Dendritic cell treated with granulocyte-macrophage colony-stimulating factor and Interleukin-4, amounts not matched to agents 40 ng/mL and 50 ng/mL, for 4 days (primary cell): ENCODE measurements at regions not wholly inside any gene's neighbourhood (a gene's known extent, or its start where the extent isn't known, plus 50 kb on each side); places are given as distances from the start of the nearest gene placed in this dataset.

Experiments used
- H3K27ac Mint-ChIP-seq: one replicate; pipeline ENCODE4 v1.8.0; 2022; ENCODE audit warnings: mild to moderate bottlenecking, mixed read lengths
- H3K27me3 Mint-ChIP-seq: one replicate; pipeline ENCODE4 v1.8.0; 2022; ENCODE audit warnings: mild to moderate bottlenecking, mixed read lengths
- H3K36me3 Mint-ChIP-seq: one replicate; pipeline ENCODE4 v1.8.0; 2022; ENCODE audit warnings: low read depth, mixed read lengths
- H3K4me1 Mint-ChIP-seq: one replicate; pipeline ENCODE4 v1.8.0; 2022; ENCODE audit warnings: low read depth, mixed read lengths
- H3K4me3 Mint-ChIP-seq: one replicate; pipeline ENCODE4 v1.8.0; 2022; ENCODE audit warnings: mild to moderate bottlenecking, moderate library complexity, mixed read lengths
- H3K9me3 Mint-ChIP-seq: one replicate; pipeline ENCODE4 v1.8.0; 2022; ENCODE audit warnings: mixed read lengths
- intact Hi-C: fragments of 100-400 bp; cut with micrococcal nuclease; formaldehyde crosslinking; loops from one replicate; pipeline ENCODE4 v1.15.0; 2022

DNA sequence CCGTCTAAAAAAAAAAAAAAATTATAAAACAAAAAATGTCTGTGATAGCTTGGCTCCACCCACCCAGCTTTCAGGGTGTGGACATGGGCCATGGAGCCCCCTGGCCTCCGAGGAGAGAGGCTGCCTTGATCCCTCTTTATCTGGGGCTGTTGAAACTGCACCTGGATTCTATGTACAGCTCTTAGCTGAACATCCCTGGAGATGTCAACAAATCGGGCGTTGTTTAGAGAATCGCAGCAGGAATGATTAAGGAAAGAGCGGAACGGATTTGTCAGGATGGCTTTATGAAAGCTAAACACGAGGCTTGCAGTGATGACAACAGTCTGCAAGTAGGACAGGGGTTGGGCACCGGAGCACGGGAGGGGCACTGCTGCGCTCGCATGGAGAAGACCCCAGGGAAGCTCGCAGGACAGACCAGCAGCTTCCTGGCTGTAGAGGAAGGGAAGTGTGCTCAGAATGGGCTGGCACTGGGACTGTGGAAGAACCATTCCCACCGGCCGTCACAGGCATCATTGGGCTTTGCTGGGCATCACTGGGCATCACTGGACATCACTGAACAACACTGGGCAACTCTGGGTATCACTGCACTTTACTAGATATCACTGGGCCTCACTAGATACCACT lies 195.8 kb upstream of the FOXF1 start:
- intact Hi-C loops = no loop called here

DNA sequence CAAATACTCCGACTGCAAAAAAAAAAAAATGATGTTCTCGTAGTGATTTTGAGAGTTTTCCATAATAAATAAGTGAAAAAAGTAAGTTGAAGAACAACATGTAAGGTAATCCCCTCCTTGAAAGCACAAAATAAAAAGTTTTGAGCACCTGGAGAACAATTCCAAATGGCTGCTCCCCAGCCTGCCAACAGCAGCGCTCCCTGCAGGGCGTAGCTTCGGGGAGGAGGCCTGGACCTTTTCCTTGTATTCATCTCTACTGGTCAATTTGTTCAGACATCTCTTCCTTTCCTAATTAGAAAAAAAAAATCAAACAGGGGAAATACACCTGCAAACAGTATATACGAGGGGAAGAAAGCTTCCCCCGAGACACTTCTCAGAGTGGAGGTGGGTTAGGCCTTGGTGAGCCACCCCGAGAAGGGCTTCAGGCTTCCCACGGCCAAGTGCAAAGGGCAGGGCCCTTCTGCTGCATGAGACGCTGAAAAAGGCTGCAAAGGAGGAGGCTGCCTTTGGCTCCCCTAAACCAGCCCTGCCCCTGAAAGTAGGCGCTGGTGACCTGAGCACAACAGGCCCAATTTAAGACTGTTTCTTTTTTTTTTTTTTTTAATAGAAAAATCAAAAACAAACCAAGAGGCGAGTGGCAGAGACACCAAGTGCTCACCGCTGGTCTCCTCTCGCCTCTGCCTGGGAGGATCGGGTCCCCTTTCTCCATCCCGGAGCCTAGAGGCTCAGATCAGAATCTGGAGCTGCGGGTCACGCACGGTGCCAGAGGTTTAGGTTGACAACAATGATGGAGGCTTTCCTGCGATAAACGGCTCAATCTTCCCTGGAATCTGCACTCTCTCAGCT lies 193.1 kb upstream of the FOXF1 start:
- Mint-ChIP-seq H3K27me3 (peaks cover 7% of the 10 kb centered on the region), H3K4me3 (no peak overlapping the region), H3K9me3 (no peaks in the 10 kb centered on the region), H3K27ac (no peak overlapping the region), H3K36me3 (no peaks in the 10 kb centered on the region), H3K4me1 (no peaks in the 10 kb centered on the region)
- intact Hi-C loops = no loop called here

More for the DNA sequence above, 195.8 kb upstream of the FOXF1 start:
- Mint-ChIP-seq H3K36me3 (no peaks in the 10 kb centered on the region), H3K27ac (no peak overlapping the region), H3K27me3 (peaks cover 6% of the 10 kb centered on the region), H3K4me3 (no peak overlapping the region), H3K9me3 (no peaks in the 10 kb centered on the region), H3K4me1 (no peaks in the 10 kb centered on the region)

GRCh38 chr16:86317813-86318650 lies 192.3 kb upstream of the FOXF1 start:
- no peaks in the 10 kb centered on the region for H3K4me1 Mint-ChIP-seq
- no peaks in the 10 kb centered on the region for H3K9me3 Mint-ChIP-seq
- intact Hi-C loops = no loop called here
- H3K27me3 Mint-ChIP-seq = peaks cover 10% of the 10 kb centered on the region
- H3K4me3 Mint-ChIP-seq = no peak overlapping the region
- H3K36me3 Mint-ChIP-seq = no peaks in the 10 kb centered on the region
- H3K27ac Mint-ChIP-seq = no peak overlapping the region

DNA sequence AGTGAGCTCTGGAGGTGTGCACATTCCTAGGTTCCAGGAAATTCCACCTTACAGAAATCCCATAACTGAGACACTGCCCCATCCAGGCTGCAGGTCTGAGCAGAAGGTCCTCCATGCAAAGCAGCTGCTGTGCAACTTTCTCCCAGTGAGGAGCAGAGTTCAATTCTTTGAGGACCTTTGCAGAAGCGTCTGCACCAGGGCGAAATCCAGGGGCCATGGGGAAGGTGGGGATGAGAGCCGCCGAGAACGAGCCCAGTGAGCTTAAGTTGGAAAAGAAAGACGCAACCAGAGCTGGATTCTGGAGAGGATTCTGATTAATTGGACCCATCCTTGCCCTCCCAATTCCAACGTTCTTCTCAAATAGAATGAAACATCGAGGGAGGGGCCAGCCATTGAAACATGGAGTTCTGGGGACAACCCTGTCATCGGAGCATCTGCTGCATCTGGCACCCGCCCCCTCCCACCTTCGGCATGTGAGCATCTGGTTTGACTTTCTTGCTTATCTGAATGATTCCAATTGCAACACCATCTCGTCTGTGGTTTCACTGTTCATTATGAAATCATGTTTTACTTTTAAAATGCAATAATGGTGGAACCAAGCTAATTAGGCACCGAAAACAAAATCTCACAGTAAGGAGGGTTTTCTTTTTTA lies 190.6 kb upstream of the FOXF1 start:
- Mint-ChIP-seq H3K27ac (no peak overlapping the region), H3K9me3 (no peaks in the 10 kb centered on the region), H3K4me3 (no peak overlapping the region), H3K4me1 (no peaks in the 10 kb centered on the region), H3K27me3 (peaks cover 9% of the 10 kb centered on the region), H3K36me3 (no peaks in the 10 kb centered on the region)
- intact Hi-C loops = no loop called here

GRCh38 chr16:86320237-86320595 lies 190.1 kb upstream of the FOXF1 start:
- no peaks in the 10 kb centered on the region for H3K9me3 Mint-ChIP-seq
- H3K4me3 Mint-ChIP-seq = no peak overlapping the region
- peaks cover 9% of the 10 kb centered on the region for H3K27me3 Mint-ChIP-seq
- intact Hi-C loops = no loop called here
- no peak overlapping the region for H3K27ac Mint-ChIP-seq
- H3K36me3 Mint-ChIP-seq = no peaks in the 10 kb centered on the region
- no peaks in the 10 kb centered on the region for H3K4me1 Mint-ChIP-seq

DNA sequence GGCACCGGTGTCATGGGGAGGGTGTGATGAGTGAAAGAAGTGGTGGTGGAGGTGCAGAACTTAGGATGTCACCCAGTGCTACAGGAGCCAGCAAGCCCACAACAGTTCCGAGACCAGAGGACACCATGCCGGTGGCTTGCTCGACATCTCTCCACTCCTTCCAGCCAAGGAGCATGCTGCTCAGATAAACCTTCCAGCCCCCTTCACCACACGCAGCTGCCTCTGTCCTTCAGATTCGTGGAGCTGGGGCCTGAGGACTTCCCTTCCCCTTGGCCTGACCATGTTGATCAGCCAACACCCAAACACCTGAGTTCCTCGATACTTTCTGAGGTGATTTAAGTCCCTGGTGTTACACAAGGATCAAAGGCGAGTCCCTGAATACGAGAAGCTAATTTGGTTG lies 188.8 kb upstream of the FOXF1 start:
- H3K4me1 Mint-ChIP-seq = no peaks in the 10 kb centered on the region
- H3K27me3 Mint-ChIP-seq = peaks cover 9% of the 10 kb centered on the region
- no peak overlapping the region for H3K4me3 Mint-ChIP-seq
- no peaks in the 10 kb centered on the region for H3K9me3 Mint-ChIP-seq
- no peaks in the 10 kb centered on the region for H3K36me3 Mint-ChIP-seq
- no peak overlapping the region for H3K27ac Mint-ChIP-seq
- intact Hi-C loops = no loop called here

DNA sequence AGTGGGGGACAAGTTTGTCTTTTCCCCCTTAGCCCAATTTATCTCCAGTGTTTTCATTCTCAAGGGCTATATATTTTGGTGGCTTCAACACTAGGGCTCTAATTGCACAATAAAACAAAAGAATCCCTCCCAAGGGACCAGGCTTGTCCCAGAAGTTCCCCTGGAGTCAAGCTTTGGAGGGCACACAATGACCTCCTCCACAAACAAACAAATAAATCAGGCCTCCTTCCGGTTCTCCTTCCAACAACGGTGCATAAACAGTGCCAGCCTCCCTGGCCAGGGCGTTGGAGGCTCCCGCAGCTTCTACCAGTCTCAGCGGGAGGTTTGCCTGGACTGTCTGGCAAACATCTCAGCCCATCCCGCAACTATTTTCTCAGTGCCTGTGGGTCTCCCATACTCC lies 188.0 kb upstream of the FOXF1 start:
- Mint-ChIP-seq H3K27ac (no peak overlapping the region), H3K36me3 (no peaks in the 10 kb centered on the region)

GRCh38 chr16:86322806-86323205 lies 187.5 kb upstream of the FOXF1 start:
- Mint-ChIP-seq H3K9me3 (no peaks in the 10 kb centered on the region), H3K36me3 (no peaks in the 10 kb centered on the region), H3K27ac (no peak overlapping the region), H3K27me3 (peaks cover 9% of the 10 kb centered on the region), H3K4me1 (no peaks in the 10 kb centered on the region), H3K4me3 (no peak overlapping the region)
- intact Hi-C loops = no loop called here

More for the DNA sequence above, 188.0 kb upstream of the FOXF1 start:
- Mint-ChIP-seq H3K27me3 (peaks cover 9% of the 10 kb centered on the region), H3K4me1 (no peaks in the 10 kb centered on the region), H3K9me3 (no peaks in the 10 kb centered on the region), H3K4me3 (no peak overlapping the region)
- intact Hi-C loops = no loop called here

DNA sequence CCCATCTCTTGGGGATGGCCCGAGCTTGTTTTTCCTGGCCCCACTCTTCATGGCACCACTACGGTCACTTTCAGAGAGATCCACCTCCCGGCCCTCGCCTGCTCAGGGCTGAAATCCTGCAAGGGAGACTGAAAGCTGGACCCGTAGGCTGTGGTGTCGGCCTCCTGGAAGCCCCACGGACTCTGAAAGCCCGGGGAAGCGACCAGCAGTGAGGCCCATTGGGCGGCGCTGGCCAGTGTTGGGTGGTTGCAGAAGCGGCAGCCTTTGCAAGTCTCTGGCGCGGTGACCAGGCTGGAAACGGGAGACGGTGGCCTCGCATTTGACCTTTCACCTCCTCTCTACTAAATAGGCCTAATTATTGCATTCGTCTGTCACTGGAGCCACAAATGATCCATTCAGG lies 186.0 kb upstream of the FOXF1 start:
- H3K27me3 Mint-ChIP-seq = peaks cover 14% of the 10 kb centered on the region
- intact Hi-C loops = no loop called here
- no peaks in the 10 kb centered on the region for H3K36me3 Mint-ChIP-seq
- no peak overlapping the region for H3K4me3 Mint-ChIP-seq
- no peak overlapping the region for H3K27ac Mint-ChIP-seq
- H3K4me1 Mint-ChIP-seq = no peaks in the 10 kb centered on the region
- H3K9me3 Mint-ChIP-seq = no peaks in the 10 kb centered on the region

DNA sequence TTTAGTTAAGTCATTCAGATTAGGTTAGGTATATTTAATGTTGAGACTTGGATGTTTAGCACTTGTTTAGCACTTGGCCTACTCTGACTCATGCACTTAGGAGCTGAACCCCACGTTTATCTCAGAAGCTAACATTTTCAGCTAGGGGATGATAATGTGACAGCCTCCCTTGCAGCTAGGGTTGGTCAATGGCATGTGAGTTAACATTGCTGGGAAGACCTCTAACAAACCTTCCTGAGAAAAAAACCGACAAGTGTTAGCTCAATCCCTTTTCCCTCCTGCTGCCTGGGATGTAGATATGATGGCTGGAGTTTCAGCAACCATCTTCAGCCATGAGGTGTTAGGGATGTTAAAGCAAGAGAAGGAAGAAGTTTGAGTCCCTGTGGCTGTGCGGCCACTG lies 185.0 kb upstream of the FOXF1 start:
- Mint-ChIP-seq H3K27ac (no peak overlapping the region), H3K4me1 (no peaks in the 10 kb centered on the region), H3K9me3 (no peaks in the 10 kb centered on the region), H3K4me3 (no peak overlapping the region), H3K27me3 (peaks cover 21% of the 10 kb centered on the region), H3K36me3 (no peaks in the 10 kb centered on the region)
- intact Hi-C loops = no loop called here

DNA sequence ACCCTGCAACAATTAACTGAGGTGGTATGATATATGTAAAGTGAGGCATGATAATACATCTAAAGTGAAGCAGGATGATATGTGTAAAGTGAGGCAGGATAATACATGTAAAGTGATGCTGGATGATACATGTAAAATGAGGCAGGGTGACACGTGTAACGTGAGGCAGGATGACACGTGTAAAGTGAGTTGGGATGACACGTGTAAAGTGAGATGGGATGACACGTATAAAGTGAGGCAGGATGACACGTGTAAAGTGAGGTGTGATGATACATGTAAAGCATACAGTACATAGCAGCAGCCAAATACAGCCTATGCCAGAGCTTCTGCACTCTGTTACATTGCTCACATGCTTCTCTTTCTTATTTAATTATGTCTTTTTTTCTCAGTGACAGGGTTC lies 184.4 kb upstream of the FOXF1 start:
- Mint-ChIP-seq H3K4me3 (no peak overlapping the region), H3K9me3 (no peaks in the 10 kb centered on the region), H3K27ac (no peak overlapping the region), H3K27me3 (peaks cover 25% of the 10 kb centered on the region), H3K36me3 (no peaks in the 10 kb centered on the region), H3K4me1 (no peaks in the 10 kb centered on the region)
- intact Hi-C loops = no loop called here

GRCh38 chr16:86327321-86327720 lies 183.0 kb upstream of the FOXF1 start:
- H3K27ac Mint-ChIP-seq = no peak overlapping the region
- no peaks in the 10 kb centered on the region for H3K9me3 Mint-ChIP-seq
- no peak overlapping the region for H3K4me3 Mint-ChIP-seq
- no peaks in the 10 kb centered on the region for H3K4me1 Mint-ChIP-seq
- intact Hi-C loops = no loop called here
- H3K36me3 Mint-ChIP-seq = no peaks in the 10 kb centered on the region
- H3K27me3 Mint-ChIP-seq = peaks cover 30% of the 10 kb centered on the region

DNA sequence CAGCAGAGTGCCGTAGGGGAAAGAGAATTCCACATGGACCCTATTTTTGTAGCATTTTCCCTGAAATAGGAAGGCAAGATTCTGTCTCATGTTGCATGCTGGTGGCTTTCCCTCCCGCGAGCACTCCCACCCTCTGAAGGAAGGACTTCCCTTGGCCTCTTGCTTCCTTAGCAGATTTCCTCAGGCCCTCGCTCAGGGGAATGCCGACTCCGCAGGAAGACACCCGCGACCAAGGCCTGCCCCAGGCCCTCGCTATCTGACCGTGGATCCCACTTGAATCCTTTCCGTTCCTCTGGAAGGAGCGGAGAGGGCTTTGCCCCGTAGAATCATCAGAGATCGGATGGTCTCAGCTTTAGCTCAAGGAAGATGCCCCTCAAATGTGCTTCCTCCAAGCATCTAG lies 179.4 kb upstream of the FOXF1 start:
- Mint-ChIP-seq H3K27ac (no peak overlapping the region), H3K27me3 (peaks cover 46% of the 10 kb centered on the region), H3K4me3 (no peak overlapping the region), H3K4me1 (no peaks in the 10 kb centered on the region), H3K36me3 (no peaks in the 10 kb centered on the region), H3K9me3 (no peaks in the 10 kb centered on the region)
- intact Hi-C loops = no loop called here
